ENCODE measurements at regions not wholly inside any gene's neighbourhood (a gene's known extent, or its start where the extent isn't known, plus 50 kb on each side); places are given as distances from the start of the nearest gene placed in this dataset.
A peak's percentile ranks its signal among the peaks of the same experiment; 100 is the strongest.

DNA sequence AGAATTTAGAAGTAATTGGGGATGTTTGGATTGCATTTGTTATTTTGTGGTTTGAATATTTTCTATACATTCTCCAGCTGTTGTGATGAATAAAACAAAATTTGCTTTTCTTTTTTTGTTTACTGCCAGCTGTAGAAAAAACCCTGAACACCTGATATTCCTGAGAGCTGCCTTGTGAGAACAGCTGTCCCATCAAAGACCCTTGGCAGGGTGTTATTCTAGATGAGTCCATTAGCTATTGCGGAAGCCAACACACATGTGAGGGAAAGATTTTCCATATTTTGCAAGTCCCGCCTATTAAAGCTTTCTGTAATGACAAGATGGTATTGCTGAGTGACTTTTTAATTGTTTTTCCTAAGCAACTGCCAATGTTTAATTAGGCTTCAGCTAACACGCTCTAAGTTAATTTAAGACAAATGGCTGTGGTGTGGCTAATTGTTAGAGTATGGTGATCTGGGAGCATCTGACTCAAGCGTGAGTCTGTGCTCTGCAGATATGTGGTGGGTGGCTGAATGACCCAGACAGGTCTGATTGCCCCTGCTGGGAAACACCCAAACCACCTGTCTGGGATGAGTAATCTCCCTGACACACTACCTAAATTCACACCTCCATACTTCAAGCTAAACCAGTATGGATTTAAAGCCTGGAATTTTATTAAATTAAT, 86.5 kb upstream of the PRLR start:
- no peak for DNase-seq (ENCODE audit: low read depth, low spot score)
- Mint-ChIP-seq H3K27me3 (ENCODE audit: low read depth) (no peaks in the 10 kb centered on the region), H3K4me3 (no peak overlapping the region), H3K4me1 (no peaks in the 10 kb centered on the region), H3K36me3 (ENCODE audit: low read depth) (no peaks in the 10 kb centered on the region), H3K27ac (ENCODE audit: unreplicated experiment) (no peak overlapping the region), H3K9me3 (no peaks in the 10 kb centered on the region)
- TF ChIP-seq, protein P1, sequence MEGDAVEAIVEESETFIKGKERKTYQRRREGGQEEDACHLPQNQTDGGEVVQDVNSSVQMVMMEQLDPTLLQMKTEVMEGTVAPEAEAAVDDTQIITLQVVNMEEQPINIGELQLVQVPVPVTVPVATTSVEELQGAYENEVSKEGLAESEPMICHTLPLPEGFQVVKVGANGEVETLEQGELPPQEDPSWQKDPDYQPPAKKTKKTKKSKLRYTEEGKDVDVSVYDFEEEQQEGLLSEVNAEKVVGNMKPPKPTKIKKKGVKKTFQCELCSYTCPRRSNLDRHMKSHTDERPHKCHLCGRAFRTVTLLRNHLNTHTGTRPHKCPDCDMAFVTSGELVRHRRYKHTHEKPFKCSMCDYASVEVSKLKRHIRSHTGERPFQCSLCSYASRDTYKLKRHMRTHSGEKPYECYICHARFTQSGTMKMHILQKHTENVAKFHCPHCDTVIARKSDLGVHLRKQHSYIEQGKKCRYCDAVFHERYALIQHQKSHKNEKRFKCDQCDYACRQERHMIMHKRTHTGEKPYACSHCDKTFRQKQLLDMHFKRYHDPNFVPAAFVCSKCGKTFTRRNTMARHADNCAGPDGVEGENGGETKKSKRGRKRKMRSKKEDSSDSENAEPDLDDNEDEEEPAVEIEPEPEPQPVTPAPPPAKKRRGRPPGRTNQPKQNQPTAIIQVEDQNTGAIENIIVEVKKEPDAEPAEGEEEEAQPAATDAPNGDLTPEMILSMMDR (conservative IDR thresholded peaks at IDR 0.05) = no peak

DNA sequence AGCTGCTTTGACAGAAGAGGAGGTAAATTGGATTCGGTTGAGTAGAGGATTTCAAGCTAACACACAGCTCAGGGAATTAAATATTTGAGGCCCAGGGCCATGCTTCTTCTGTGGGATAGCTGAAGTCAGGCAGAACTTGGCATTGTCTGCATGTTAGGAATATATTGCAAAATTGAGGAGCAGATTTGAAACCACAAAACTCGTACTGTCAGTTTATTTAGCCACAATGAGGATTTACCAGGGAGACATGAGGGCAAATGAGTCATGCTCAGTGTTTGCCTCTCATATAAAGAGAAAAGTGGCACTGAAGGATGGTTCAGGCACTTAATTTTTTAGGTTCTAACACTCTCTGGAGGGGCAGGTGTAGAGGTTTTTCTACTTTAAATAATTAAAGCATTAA, 83.0 kb upstream of the PRLR start:
- H3K27me3 Mint-ChIP-seq (ENCODE audit: low read depth) = no peaks in the 10 kb centered on the region
- DNase-seq (ENCODE audit: low read depth, low spot score) = no peak
- H3K36me3 Mint-ChIP-seq (ENCODE audit: low read depth) = no peaks in the 10 kb centered on the region
- H3K27ac Mint-ChIP-seq (ENCODE audit: unreplicated experiment) = no peak overlapping the region
- H3K4me1 Mint-ChIP-seq = peaks cover 6% of the 10 kb centered on the region
- H3K4me3 Mint-ChIP-seq = no peak overlapping the region
- TF ChIP-seq, protein P1 (conservative IDR thresholded peaks at IDR 0.05) = no peak
- H3K9me3 Mint-ChIP-seq = no peaks in the 10 kb centered on the region

DNA sequence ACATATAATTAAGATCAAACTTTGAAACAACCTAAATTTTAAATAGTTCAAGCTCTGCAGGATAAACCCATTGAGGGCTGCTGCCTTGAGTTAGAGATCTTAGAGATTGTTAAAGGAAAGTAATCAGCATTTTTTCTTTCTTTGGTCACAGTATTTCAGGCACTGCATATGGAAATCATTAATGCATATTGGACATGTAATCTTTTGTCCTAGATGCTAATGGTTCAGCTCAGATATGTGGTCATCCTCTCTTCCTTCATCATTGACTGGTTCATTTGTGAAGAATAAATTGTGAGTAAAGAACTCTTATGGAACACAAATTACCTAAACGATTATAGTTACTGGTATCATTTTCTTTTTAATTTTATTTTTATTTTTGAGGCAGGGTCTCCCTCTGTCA, 82.0 kb upstream of the PRLR start:
- TF ChIP-seq, protein P1 (conservative IDR thresholded peaks at IDR 0.05) = no peak
- Mint-ChIP-seq H3K27ac (ENCODE audit: unreplicated experiment) (no peak overlapping the region), H3K4me3 (no peak overlapping the region), H3K4me1 (peaks cover 7% of the 10 kb centered on the region), H3K9me3 (no peaks in the 10 kb centered on the region), H3K36me3 (ENCODE audit: low read depth) (no peaks in the 10 kb centered on the region), H3K27me3 (ENCODE audit: low read depth) (no peaks in the 10 kb centered on the region)
- DNase-seq (ENCODE audit: low read depth, low spot score) = no peak

DNA sequence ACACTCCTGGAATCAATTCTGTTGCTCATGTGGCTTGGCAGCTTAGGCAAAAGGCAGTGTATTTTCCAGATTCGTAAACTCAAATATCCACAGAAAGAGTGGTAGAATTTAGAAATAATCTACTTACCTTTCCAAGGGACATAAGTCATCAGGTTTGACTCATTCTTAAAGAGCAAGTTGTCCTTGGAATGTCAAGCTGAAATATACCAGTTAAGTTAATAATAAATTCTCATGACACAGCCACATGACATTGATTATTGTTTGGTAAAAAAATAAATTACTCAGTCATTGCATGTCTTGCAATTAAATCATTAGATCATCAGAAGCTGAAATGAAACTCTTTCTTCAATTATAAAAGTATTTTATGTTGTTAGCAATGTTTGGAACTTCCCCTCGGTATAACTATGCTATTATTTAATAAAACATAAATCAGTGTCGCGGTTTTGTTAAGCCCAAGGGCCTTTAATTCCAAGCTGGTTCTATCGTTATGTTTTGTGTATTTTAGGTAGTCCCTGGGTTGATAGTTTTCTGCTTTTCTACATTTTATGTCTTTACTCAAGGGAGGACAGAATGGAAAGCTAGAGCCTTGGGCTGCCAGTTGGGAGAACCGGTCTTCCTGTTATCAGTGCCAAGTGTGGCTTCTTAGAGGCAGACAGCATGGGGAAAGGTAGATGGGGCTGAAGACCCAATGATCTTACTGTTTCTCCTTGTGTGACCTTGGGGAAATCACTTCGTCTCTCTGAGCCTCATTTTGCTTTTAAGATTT, 79.3 kb upstream of the PRLR start:
- H3K27ac Mint-ChIP-seq (ENCODE audit: unreplicated experiment) = peak overlapping the region; percentile 59
- peaks cover 11% of the 10 kb centered on the region for H3K4me1 Mint-ChIP-seq
- no peak for DNase-seq (ENCODE audit: low read depth, low spot score)
- H3K4me3 Mint-ChIP-seq = no peak overlapping the region
- H3K27me3 Mint-ChIP-seq (ENCODE audit: low read depth) = no peaks in the 10 kb centered on the region
- no peaks in the 10 kb centered on the region for H3K36me3 Mint-ChIP-seq (ENCODE audit: low read depth)
- H3K9me3 Mint-ChIP-seq = no peaks in the 10 kb centered on the region
- TF ChIP-seq, protein P1 (conservative IDR thresholded peaks at IDR 0.05) = no peak

DNA sequence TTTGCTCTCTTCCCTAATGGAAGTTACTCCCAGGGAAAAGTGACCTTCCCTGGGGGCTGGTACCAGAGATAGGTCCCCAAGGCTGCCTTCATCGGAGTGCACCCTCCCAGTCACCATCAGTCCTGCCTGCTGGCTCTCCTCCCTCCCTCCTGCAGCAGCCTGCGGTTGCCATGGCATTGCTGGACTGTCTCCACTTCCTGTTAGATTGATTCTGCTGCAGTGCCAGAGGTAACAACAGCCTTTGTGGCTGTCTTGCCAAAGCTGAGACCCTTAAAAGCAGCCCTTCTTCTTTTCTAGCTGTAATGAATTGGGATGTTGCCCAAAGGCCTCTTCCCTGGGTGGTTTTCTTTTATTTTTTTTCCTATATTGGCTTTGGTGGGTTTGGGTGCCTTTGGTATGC, 78.1 kb upstream of the PRLR start:
- H3K27me3 Mint-ChIP-seq (ENCODE audit: low read depth) = no peaks in the 10 kb centered on the region
- TF ChIP-seq, protein P1 (conservative IDR thresholded peaks at IDR 0.05) = no peak
- peaks cover 11% of the 10 kb centered on the region for H3K4me1 Mint-ChIP-seq
- H3K9me3 Mint-ChIP-seq = no peaks in the 10 kb centered on the region
- no peak overlapping the region for H3K27ac Mint-ChIP-seq (ENCODE audit: unreplicated experiment)
- H3K36me3 Mint-ChIP-seq (ENCODE audit: low read depth) = no peaks in the 10 kb centered on the region
- no peak overlapping the region for H3K4me3 Mint-ChIP-seq
- no peak for DNase-seq (ENCODE audit: low read depth, low spot score)
